ENCODE measurements at regions not wholly inside any gene's neighbourhood (a gene's known extent, or its start where the extent isn't known, plus 50 kb on each side); places are given as distances from the start of the nearest gene placed in this dataset.
"Not testable (repeated sequence)": the region's sequence is repeated elsewhere in the genome, so short reads cannot be mapped to it uniquely, and the experiment has no call there.

DNA sequence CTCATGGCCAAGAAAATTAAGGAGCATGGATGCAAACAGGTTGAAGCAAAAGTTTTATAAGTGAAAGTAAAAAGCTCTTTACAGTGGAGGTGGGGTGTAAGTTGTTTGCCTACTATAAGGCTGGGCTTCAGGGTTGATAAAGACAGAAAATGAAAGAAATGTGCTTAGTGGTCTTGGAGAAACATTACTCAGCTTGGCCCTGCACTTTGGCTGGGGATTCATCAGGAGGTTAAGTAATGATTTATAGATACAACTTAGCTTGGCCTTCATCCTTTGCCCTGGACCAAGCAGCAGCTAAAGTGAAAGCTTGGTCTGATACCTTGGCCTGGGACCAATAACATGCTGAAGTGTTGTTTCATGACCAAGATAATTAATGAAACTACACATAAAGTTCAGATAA is 175.3 kb upstream of the TSPY4 start:
- DNase-seq (ENCODE audit: low spot score); CTCF ChIA-PET (ENCODE audit: unreplicated experiment); POLR2A ChIA-PET; H3K9me3 ChIP-seq (ENCODE audit: low read length); H2AFZ ChIP-seq (ENCODE audit: low read length); H4K20me1 ChIP-seq (ENCODE audit: insufficient read depth, low read length); H3K79me2 ChIP-seq (ENCODE audit: insufficient read depth, low read depth, low read length); H3K36me3 ChIP-seq (ENCODE audit: insufficient read depth, low read length); H3K9me2 ChIP-seq (ENCODE audit: insufficient read depth, low read length); intact Hi-C loops (cut with micrococcal nuclease; ENCODE audit: unreplicated experiment); H3K4me2 ChIP-seq (ENCODE audit: low read length); BruUV-seq (replicated peaks); H3K4me3 ChIP-seq (ENCODE audit: low read depth, low read length, poor library complexity, severe bottlenecking): not testable (repeated sequence)
- Histone ChIP-seq H3K4me1 (ENCODE audit: insufficient read depth, low read length, poor library complexity, severe bottlenecking) (peaks cover 13% of the 10 kb centered on the region), H3K27ac (ENCODE audit: low read depth, low read length, poor library complexity, severe bottlenecking) (peak overlapping the region; percentile 63)

DNA sequence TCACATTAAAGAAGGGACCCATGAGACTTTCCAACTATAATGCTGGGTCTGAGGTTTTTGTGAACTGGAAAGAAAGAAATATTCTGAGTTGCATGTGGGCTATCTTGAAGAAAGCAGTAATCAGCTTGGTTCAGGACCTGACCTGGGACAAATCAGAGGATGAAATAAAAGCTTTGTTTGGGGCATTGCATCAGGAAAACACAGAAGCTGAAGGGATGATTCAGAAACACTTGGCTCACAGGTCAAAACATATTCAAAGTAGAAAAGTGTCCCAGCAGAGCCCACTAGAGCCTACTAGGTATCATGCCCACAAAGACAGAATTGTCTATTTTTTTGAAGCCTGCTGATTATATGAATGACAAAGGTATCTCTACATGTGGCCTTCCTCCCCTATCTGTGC is 174.8 kb upstream of the TSPY4 start:
- H3K9me3 ChIP-seq (ENCODE audit: low read length); H4K20me1 ChIP-seq (ENCODE audit: insufficient read depth, low read length); H3K79me2 ChIP-seq (ENCODE audit: insufficient read depth, low read depth, low read length); H3K9me2 ChIP-seq (ENCODE audit: insufficient read depth, low read length); H2AFZ ChIP-seq (ENCODE audit: low read length); H3K4me3 ChIP-seq (ENCODE audit: low read depth, low read length, poor library complexity, severe bottlenecking); BruUV-seq (replicated peaks); intact Hi-C loops (cut with micrococcal nuclease; ENCODE audit: unreplicated experiment); H3K4me2 ChIP-seq (ENCODE audit: low read length); POLR2A ChIA-PET; CTCF ChIA-PET (ENCODE audit: unreplicated experiment); H3K36me3 ChIP-seq (ENCODE audit: insufficient read depth, low read length): not testable (repeated sequence)
- DNase-seq (ENCODE audit: low spot score), result peak; percentile 39
- peaks cover 15% of the 10 kb centered on the region for H3K4me1 ChIP-seq (ENCODE audit: insufficient read depth, low read length, poor library complexity, severe bottlenecking)
- H3K27ac ChIP-seq (ENCODE audit: low read depth, low read length, poor library complexity, severe bottlenecking), result peak overlapping the region; percentile 63

DNA sequence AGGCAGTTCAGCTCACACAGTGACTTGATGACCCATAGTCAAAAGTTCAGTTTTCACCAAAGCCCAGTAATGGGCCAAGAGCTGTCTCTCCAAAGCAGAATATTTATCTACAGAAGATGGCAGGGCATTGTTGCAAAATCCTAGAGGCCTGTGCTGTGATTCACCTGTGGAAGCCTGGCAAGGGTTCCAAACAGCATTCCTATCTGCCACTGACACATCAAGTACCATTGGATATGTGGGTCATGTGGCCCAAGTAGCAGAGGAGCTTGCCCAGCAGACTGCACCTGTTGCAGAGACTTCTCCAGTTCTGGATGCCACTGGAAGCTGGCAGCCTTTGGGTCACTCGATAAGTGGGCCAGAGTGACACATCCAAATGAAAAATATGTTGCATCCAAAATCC is 159.6 kb upstream of the TSPY4 start:
- H3K4me2 ChIP-seq (ENCODE audit: low read length); CTCF ChIA-PET (ENCODE audit: unreplicated experiment); POLR2A ChIA-PET; H3K27ac ChIP-seq (ENCODE audit: low read depth, low read length, poor library complexity, severe bottlenecking); H3K9me3 ChIP-seq (ENCODE audit: low read length); H3K4me1 ChIP-seq (ENCODE audit: insufficient read depth, low read length, poor library complexity, severe bottlenecking); BruUV-seq (replicated peaks); intact Hi-C loops (cut with micrococcal nuclease; ENCODE audit: unreplicated experiment); H2AFZ ChIP-seq (ENCODE audit: low read length); DNase-seq (ENCODE audit: low spot score); H3K36me3 ChIP-seq (ENCODE audit: insufficient read depth, low read length); H3K4me3 ChIP-seq (ENCODE audit: low read depth, low read length, poor library complexity, severe bottlenecking); H3K79me2 ChIP-seq (ENCODE audit: insufficient read depth, low read depth, low read length); H4K20me1 ChIP-seq (ENCODE audit: insufficient read depth, low read length); H3K9me2 ChIP-seq (ENCODE audit: insufficient read depth, low read length): not testable (repeated sequence)

DNA sequence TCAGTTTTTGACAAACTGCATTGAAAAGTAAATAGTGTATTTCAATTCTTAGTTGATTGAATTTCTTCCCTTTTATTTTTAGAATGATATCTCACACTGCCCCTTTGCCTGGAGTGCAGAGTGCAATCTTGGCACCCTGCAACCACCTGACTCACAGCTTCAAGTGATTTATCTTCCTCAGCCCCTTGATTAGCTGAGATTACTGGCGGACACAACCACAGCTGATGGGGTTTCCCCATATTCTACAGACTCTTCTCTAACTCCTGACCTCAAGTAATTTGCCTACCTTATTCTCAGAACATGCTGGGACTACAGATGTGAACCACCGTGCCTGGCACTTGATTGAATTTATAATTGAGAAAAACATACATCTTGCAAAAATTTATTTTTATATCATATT is 152.4 kb upstream of the TSPY4 start:
- H3K4me2 ChIP-seq (ENCODE audit: low read length); H3K9me3 ChIP-seq (ENCODE audit: low read length); H4K20me1 ChIP-seq (ENCODE audit: insufficient read depth, low read length); H3K9me2 ChIP-seq (ENCODE audit: insufficient read depth, low read length); H3K4me3 ChIP-seq (ENCODE audit: low read depth, low read length, poor library complexity, severe bottlenecking); BruUV-seq (replicated peaks); H3K79me2 ChIP-seq (ENCODE audit: insufficient read depth, low read depth, low read length); H2AFZ ChIP-seq (ENCODE audit: low read length); CTCF ChIA-PET (ENCODE audit: unreplicated experiment); H3K36me3 ChIP-seq (ENCODE audit: insufficient read depth, low read length): not testable (repeated sequence)
- peak; percentile 78 for DNase-seq (ENCODE audit: low spot score)
- Histone ChIP-seq H3K27ac (ENCODE audit: low read depth, low read length, poor library complexity, severe bottlenecking) (peak overlapping the region; percentile 60), H3K4me1 (ENCODE audit: insufficient read depth, low read length, poor library complexity, severe bottlenecking) (peaks cover 26% of the 10 kb centered on the region)
- intact Hi-C loops (cut with micrococcal nuclease; ENCODE audit: unreplicated experiment), result loop anchor here (10.0 kb wide), 1 partner anchor 70 kb away; no protein-coding TSS in a partner anchor
- POLR2A ChIA-PET, result interaction anchor here (1.7 kb wide), 1 partner anchor 17 kb away, joined by 3 read pairs; no protein-coding TSS in a partner anchor

DNA sequence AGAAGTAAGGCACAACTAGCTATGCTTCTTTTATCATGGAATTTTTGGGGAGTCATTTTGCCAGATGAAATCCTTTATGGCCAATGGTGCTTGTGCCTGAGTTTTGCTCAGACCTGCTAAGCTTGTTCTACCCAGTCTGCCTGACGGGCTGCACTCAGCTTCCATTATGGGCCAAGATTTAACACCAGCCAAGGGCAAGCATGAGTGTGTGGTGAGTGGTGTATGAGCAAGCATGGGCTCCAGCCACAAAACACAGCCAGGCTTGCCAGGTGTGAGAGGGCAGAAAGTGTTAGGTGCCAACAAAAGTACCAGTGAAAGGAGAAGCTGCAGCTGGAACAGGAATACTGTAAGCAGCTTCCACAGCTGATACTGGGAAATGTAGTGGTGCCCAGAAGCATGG is 130.2 kb upstream of the TSPY4 start:
- H4K20me1 ChIP-seq (ENCODE audit: insufficient read depth, low read length); H3K4me1 ChIP-seq (ENCODE audit: insufficient read depth, low read length, poor library complexity, severe bottlenecking); BruUV-seq (replicated peaks); H3K9me2 ChIP-seq (ENCODE audit: insufficient read depth, low read length); H3K27ac ChIP-seq (ENCODE audit: low read depth, low read length, poor library complexity, severe bottlenecking); H3K36me3 ChIP-seq (ENCODE audit: insufficient read depth, low read length); H3K4me2 ChIP-seq (ENCODE audit: low read length); H2AFZ ChIP-seq (ENCODE audit: low read length); intact Hi-C loops (cut with micrococcal nuclease; ENCODE audit: unreplicated experiment); DNase-seq (ENCODE audit: low spot score); H3K9me3 ChIP-seq (ENCODE audit: low read length); CTCF ChIA-PET (ENCODE audit: unreplicated experiment); H3K79me2 ChIP-seq (ENCODE audit: insufficient read depth, low read depth, low read length); H3K4me3 ChIP-seq (ENCODE audit: low read depth, low read length, poor library complexity, severe bottlenecking): not testable (repeated sequence)
- POLR2A ChIA-PET, result interaction anchor here (0.8 kb wide), 1 partner anchor 126 kb away, joined by 3 read pairs; no protein-coding TSS in a partner anchor

Measured in OCI-LY7 (cell line).